Activated CD4-positive, alpha-beta T cell treated with anti-CD3 and anti-CD28 coated beads for 36 hours (primary cell): ENCODE measurements at regions not wholly inside any gene's neighbourhood (a gene's known extent, or its start where the extent isn't known, plus 50 kb on each side); places are given as distances from the start of the nearest gene placed in this dataset.

ENCODE experiments used
- ATAC-seq: fragments of 200-7000 bp; cut with Tn5 transposase; one replicate; pipeline ENCODE4 v1.10.0; 2021; ENCODE audit warnings: mild to moderate bottlenecking, moderate library complexity
- CTCF ChIA-PET: fragments of 350-600 bp; sonication (Branson Sonifier 250); formaldehyde crosslinking; loops from one replicate; lab custom pipeline; 2021; ENCODE audit warnings: antibody characterized with exemption; lab: Charles Lee
- POLR2A ChIA-PET: fragments of 350-600 bp; sonication (Branson Sonifier 250); formaldehyde crosslinking; loops from one replicate; lab custom pipeline; 2021; ENCODE audit warnings: antibody characterized with exemption, inconsistent platforms; lab: Charles Lee
- DNase-seq: peaks from one replicate; pipeline ENCODE4 v3.0.0-alpha.2; 2020
- H3K27ac Mint-ChIP-seq: one replicate; pipeline ENCODE4 v1.8.0; 2021; ENCODE audit warnings: mixed read lengths
- H3K27me3 Mint-ChIP-seq: one replicate; pipeline ENCODE4 v1.8.0; 2021; ENCODE audit warnings: mixed read lengths
- H3K36me3 Mint-ChIP-seq: one replicate; pipeline ENCODE4 v1.8.0; 2021; ENCODE audit warnings: low read depth, mixed read lengths
- H3K4me1 Mint-ChIP-seq: one replicate; pipeline ENCODE4 v1.8.0; 2021; ENCODE audit warnings: mixed read lengths
- H3K4me3 Mint-ChIP-seq: one replicate; pipeline ENCODE4 v1.8.0; 2021; ENCODE audit warnings: mild to moderate bottlenecking, moderate library complexity, mixed read lengths
- H3K9me3 Mint-ChIP-seq: one replicate; pipeline ENCODE4 v1.8.0; 2021; ENCODE audit warnings: low read depth, mixed read lengths
- intact Hi-C, 2 experiments: fragments of 100-400 bp; cut with DNase I in 1 of 2; cut with micrococcal nuclease in 1 of 2; formaldehyde crosslinking; loops; one replicate each; pipeline versions ENCODE4 v1.14.2 to v1.15.1; 2022 to 2024; cut with DNase I, micrococcal nuclease

- intact Hi-C loops, result loop anchor here in 1 of 2 experiments (5.0 kb wide), 1 partner anchor 512 kb away; no protein-coding TSS in a partner anchor
- H3K36me3 Mint-ChIP-seq, result no peaks in the 10 kb centered on the region
- peaks cover 6% of the 10 kb centered on the region for H3K9me3 Mint-ChIP-seq
- peaks cover 4% of the 10 kb centered on the region for H3K27me3 Mint-ChIP-seq
- ChIA-PET CTCF (no interaction called here), POLR2A (no interaction called here)
- no peak overlapping the region for H3K27ac Mint-ChIP-seq
- ATAC-seq, result no peak
- no peak overlapping the region for H3K4me3 Mint-ChIP-seq
- no peaks in the 10 kb centered on the region for H3K4me1 Mint-ChIP-seq
- no peak for DNase-seq
Observed at GRCh38 chr16:87074641-87075318, 242.4 kb downstream of the C16orf95 start.

GRCh38 chr16:87075319-87075860 lies 241.8 kb downstream of the C16orf95 start:
- Mint-ChIP-seq H3K27ac (no peak overlapping the region), H3K4me3 (no peak overlapping the region), H3K36me3 (no peaks in the 10 kb centered on the region), H3K4me1 (no peaks in the 10 kb centered on the region), H3K9me3 (peaks cover 8% of the 10 kb centered on the region), H3K27me3 (peaks cover 1% of the 10 kb centered on the region)
- DNase-seq (no peak), ATAC-seq (no peak)
- ChIA-PET CTCF (no interaction called here), POLR2A (no interaction called here)
- intact Hi-C loops, result loop anchor here in 1 of 2 experiments (5.0 kb wide), 1 partner anchor 513 kb away; no protein-coding TSS in a partner anchor

- no peaks in the 10 kb centered on the region for H3K4me1 Mint-ChIP-seq
- no peak for ATAC-seq
- intact Hi-C loops, result loop anchor here in 1 of 2 experiments (5.0 kb wide), 1 partner anchor 514 kb away; no protein-coding TSS in a partner anchor
- ChIA-PET POLR2A (no interaction called here), CTCF (interaction anchor here (0.8 to 1.3 kb wide), 3 partner anchors 13 to 138 kb away, joined by 3 to 4 read pairs (median 3); no protein-coding TSS in a partner anchor)
- H3K27ac Mint-ChIP-seq, result no peak overlapping the region
- H3K9me3 Mint-ChIP-seq, result peaks cover 14% of the 10 kb centered on the region
- H3K27me3 Mint-ChIP-seq, result peaks cover 1% of the 10 kb centered on the region
- DNase-seq, result no peak
- H3K36me3 Mint-ChIP-seq, result no peaks in the 10 kb centered on the region
- no peak overlapping the region for H3K4me3 Mint-ChIP-seq
Observed at GRCh38 chr16:87076331-87076949, 240.8 kb downstream of the C16orf95 start.

- peaks cover 16% of the 10 kb centered on the region for H3K9me3 Mint-ChIP-seq
- CTCF ChIA-PET, result interaction anchor here (0.6 to 1.3 kb wide), 6 partner anchors 13 to 315 kb away, joined by 3 to 4 read pairs (median 3); no protein-coding TSS in a partner anchor
- no peaks in the 10 kb centered on the region for H3K36me3 Mint-ChIP-seq
- DNase-seq (peak; percentile 75), ATAC-seq (no peak)
- H3K27ac Mint-ChIP-seq, result no peak overlapping the region
- H3K4me1 Mint-ChIP-seq, result no peaks in the 10 kb centered on the region
- intact Hi-C loops, result loop anchor here in 1 of 2 experiments (5.0 kb wide), 1 partner anchor 515 kb away; no protein-coding TSS in a partner anchor
- no peak overlapping the region for H3K4me3 Mint-ChIP-seq
- POLR2A ChIA-PET, result interaction anchor here (0.6 kb wide), 1 partner anchor 174 kb away, joined by 9 read pairs; no protein-coding TSS in a partner anchor
- peaks cover 1% of the 10 kb centered on the region for H3K27me3 Mint-ChIP-seq
Observed at GRCh38 chr16:87076950-87077749, 240.0 kb downstream of the C16orf95 start.

GRCh38 chr16:87077750-87078127 lies 239.5 kb downstream of the C16orf95 start:
- no peak for DNase-seq

GRCh38 chr16:87080571-87081167 lies 236.5 kb downstream of the C16orf95 start:
- no peaks in the 10 kb centered on the region for H3K36me3 Mint-ChIP-seq
- ChIA-PET CTCF (interaction anchor here (1.1 to 1.7 kb wide), 2 partner anchors 18 to 516 kb away, joined by 3 to 4 read pairs; no protein-coding TSS in a partner anchor), POLR2A (no interaction called here)
- ATAC-seq (no peak), DNase-seq (no peak)
- H3K27ac Mint-ChIP-seq, result no peak overlapping the region
- H3K4me1 Mint-ChIP-seq, result no peaks in the 10 kb centered on the region
- H3K4me3 Mint-ChIP-seq, result no peak overlapping the region
- intact Hi-C loops, result no loop called here
- peaks cover 16% of the 10 kb centered on the region for H3K9me3 Mint-ChIP-seq
- no peaks in the 10 kb centered on the region for H3K27me3 Mint-ChIP-seq

More at GRCh38 chr16:87077750-87078127, 239.5 kb downstream of the C16orf95 start:
- Mint-ChIP-seq H3K27ac (no peak overlapping the region), H3K36me3 (no peaks in the 10 kb centered on the region), H3K4me3 (no peak overlapping the region), H3K9me3 (peaks cover 16% of the 10 kb centered on the region), H3K27me3 (peaks cover 1% of the 10 kb centered on the region), H3K4me1 (no peaks in the 10 kb centered on the region)
- POLR2A ChIA-PET, result no interaction called here
- ATAC-seq, result no peak
- intact Hi-C loops, result loop anchor here in 1 of 2 experiments (5.0 kb wide), 1 partner anchor 515 kb away; no protein-coding TSS in a partner anchor
- CTCF ChIA-PET, result interaction anchor here (0.6 to 1.3 kb wide), 6 partner anchors 14 to 984 kb away, joined by 3 to 5 read pairs (median 4); no protein-coding TSS in a partner anchor

- Mint-ChIP-seq H3K9me3 (peaks cover 7% of the 10 kb centered on the region), H3K27me3 (peaks cover 4% of the 10 kb centered on the region)
- intact Hi-C loops, result no loop called here
Observed at GRCh38 chr16:87085441-87085840, 231.8 kb downstream of the C16orf95 start.

GRCh38 chr16:87086156-87086555 lies 231.0 kb downstream of the C16orf95 start:
- H3K4me3 Mint-ChIP-seq, result no peak overlapping the region
- intact Hi-C loops, result no loop called here
- no peak for ATAC-seq
- H3K9me3 Mint-ChIP-seq, result peaks cover 3% of the 10 kb centered on the region
- DNase-seq, result no peak
- no peaks in the 10 kb centered on the region for H3K36me3 Mint-ChIP-seq
- H3K27ac Mint-ChIP-seq, result no peak overlapping the region
- ChIA-PET CTCF (no interaction called here), POLR2A (no interaction called here)
- H3K27me3 Mint-ChIP-seq, result peaks cover 4% of the 10 kb centered on the region
- H3K4me1 Mint-ChIP-seq, result no peaks in the 10 kb centered on the region

More at GRCh38 chr16:87085441-87085840, 231.8 kb downstream of the C16orf95 start:
- DNase-seq, result no peak
- ChIA-PET CTCF (interaction anchor here (0.6 kb wide), 1 partner anchor 84 kb away, joined by 3 read pairs; no protein-coding TSS in a partner anchor), POLR2A (no interaction called here)
- Mint-ChIP-seq H3K4me3 (no peak overlapping the region), H3K36me3 (no peaks in the 10 kb centered on the region), H3K4me1 (no peaks in the 10 kb centered on the region), H3K27ac (no peak overlapping the region)
- no peak for ATAC-seq

- no peak for DNase-seq
- intact Hi-C loops, result no loop called here
- H3K36me3 Mint-ChIP-seq, result no peaks in the 10 kb centered on the region
- CTCF ChIA-PET, result no interaction called here
- peaks cover under 1% of the 10 kb centered on the region for H3K9me3 Mint-ChIP-seq
- peaks cover 4% of the 10 kb centered on the region for H3K27me3 Mint-ChIP-seq
- no peak overlapping the region for H3K27ac Mint-ChIP-seq
- no peak overlapping the region for H3K4me3 Mint-ChIP-seq
- POLR2A ChIA-PET, result no interaction called here
- no peak for ATAC-seq
- H3K4me1 Mint-ChIP-seq, result no peaks in the 10 kb centered on the region
Observed at GRCh38 chr16:87086575-87086974, 230.6 kb downstream of the C16orf95 start.

GRCh38 chr16:87092958-87093357 lies 224.2 kb downstream of the C16orf95 start:
- ATAC-seq, result no peak
- POLR2A ChIA-PET, result no interaction called here
- no peaks in the 10 kb centered on the region for H3K4me1 Mint-ChIP-seq
- peaks cover 7% of the 10 kb centered on the region for H3K27me3 Mint-ChIP-seq
- H3K27ac Mint-ChIP-seq, result no peak overlapping the region
- no peaks in the 10 kb centered on the region for H3K9me3 Mint-ChIP-seq
- H3K4me3 Mint-ChIP-seq, result no peak overlapping the region
- CTCF ChIA-PET, result no interaction called here
- intact Hi-C loops, result no loop called here
- no peaks in the 10 kb centered on the region for H3K36me3 Mint-ChIP-seq
- no peak for DNase-seq
